ENCODE measurements at regions not wholly inside any gene's neighbourhood (a gene's known extent, or its start where the extent isn't known, plus 50 kb on each side); places are given as distances from the start of the nearest gene placed in this dataset.

DNA sequence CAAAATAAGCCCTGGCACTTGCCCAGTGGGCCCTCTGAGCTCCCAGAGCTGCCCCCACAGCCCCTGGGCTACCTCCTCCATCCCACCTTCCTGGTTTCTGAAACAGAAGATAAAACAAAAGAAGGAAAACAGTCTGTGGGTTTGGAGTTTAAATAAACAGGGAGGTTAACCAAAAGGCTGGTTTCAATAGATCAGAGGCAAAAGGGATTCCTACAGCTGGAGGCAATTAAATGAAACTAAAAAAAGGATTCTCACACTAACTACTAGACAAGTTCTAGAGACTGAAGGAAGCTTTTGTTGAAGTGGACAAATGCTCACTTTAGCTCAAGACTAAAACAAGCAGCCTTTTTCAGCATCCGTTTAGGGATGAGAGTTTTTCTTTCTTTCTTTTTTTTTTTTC is 569.8 kb downstream of the FGF9 start:
- H4K20me1 ChIP-seq (ENCODE audit: control insufficient read depth, extremely low read depth, insufficient read depth, low read length), result no peaks in the 10 kb centered on the region
- H3K9me3 ChIP-seq (ENCODE audit: control insufficient read depth, low read depth, low read length), result peaks cover 2% of the 10 kb centered on the region
- H3K4me3 ChIP-seq (ENCODE audit: control insufficient read depth in 2 of 3, extremely low read depth in 1 of 3, insufficient read depth in 2 of 3, low read depth in 1 of 3, low read length in 3 of 3), result no peak overlapping the region
- no peaks in the 10 kb centered on the region for H3K4me1 ChIP-seq (ENCODE audit: control insufficient read depth, extremely low read depth, insufficient read depth, low read length)
- H3K4me2 ChIP-seq (ENCODE audit: control insufficient read depth, extremely low read depth, insufficient read depth, low read depth, low read length), result no peak overlapping the region
- H3K27me3 ChIP-seq (ENCODE audit: control insufficient read depth, extremely low read depth, insufficient read depth, low read length), result no peaks in the 10 kb centered on the region
- no peak overlapping the region for H2AFZ ChIP-seq (ENCODE audit: control insufficient read depth, low read length)
- no peaks in the 10 kb centered on the region for H3K9me1 ChIP-seq (ENCODE audit: control insufficient read depth, extremely low read depth, insufficient read depth, low read length)
- no peak for FAIRE-seq
- no peak overlapping the region for H3K9ac ChIP-seq (ENCODE audit: control insufficient read depth, extremely low read depth, insufficient read depth, low read length)
- no peaks in the 10 kb centered on the region for H3K79me2 ChIP-seq (ENCODE audit: control insufficient read depth, insufficient read depth, low read length)
- H3K27ac ChIP-seq (ENCODE audit: control insufficient read depth, insufficient read depth, low read length), result no peak overlapping the region
- DNase-seq (ENCODE audit: low read depth, low spot score), result no peak
- no peak for TF ChIP-seq CTCF (optimal IDR thresholded peaks at IDR 0.05 in 1 of 3, IDR thresholded peaks at IDR 0.05 in 1 of 3, conservative IDR thresholded peaks at IDR 0.05 in 1 of 3; ENCODE audit: extremely low read depth in 1 of 3, insufficient read depth in 2 of 3, low read length in 3 of 3)
- no peak for TF ChIP-seq EZH2 (IDR thresholded peaks at IDR 0.05; ENCODE audit: low read length)
- no peaks in the 10 kb centered on the region for H3K36me3 ChIP-seq (ENCODE audit: control insufficient read depth in 2 of 2, extremely low read depth in 1 of 2, insufficient read depth in 2 of 2, low read length in 2 of 2)
- dilution Hi-C loops (cut with MboI; ENCODE audit: extremely low pct_ligation_motif_present, low sequenced_read_pairs), result no loop called here

GRCh38 chr13:22243469-22244163 is 572.7 kb downstream of the FGF9 start:
- Histone ChIP-seq H3K36me3 (ENCODE audit: control insufficient read depth in 2 of 2, extremely low read depth in 1 of 2, insufficient read depth in 2 of 2, low read length in 2 of 2) (no peaks in the 10 kb centered on the region), H3K27ac (ENCODE audit: control insufficient read depth, insufficient read depth, low read length) (no peak overlapping the region), H3K9ac (ENCODE audit: control insufficient read depth, extremely low read depth, insufficient read depth, low read length) (no peak overlapping the region), H3K27me3 (ENCODE audit: control insufficient read depth, extremely low read depth, insufficient read depth, low read length) (no peaks in the 10 kb centered on the region), H4K20me1 (ENCODE audit: control insufficient read depth, extremely low read depth, insufficient read depth, low read length) (no peaks in the 10 kb centered on the region), H3K4me1 (ENCODE audit: control insufficient read depth, extremely low read depth, insufficient read depth, low read length) (no peaks in the 10 kb centered on the region), H3K79me2 (ENCODE audit: control insufficient read depth, insufficient read depth, low read length) (no peaks in the 10 kb centered on the region), H3K9me1 (ENCODE audit: control insufficient read depth, extremely low read depth, insufficient read depth, low read length) (no peaks in the 10 kb centered on the region), H3K9me3 (ENCODE audit: control insufficient read depth, low read depth, low read length) (no peaks in the 10 kb centered on the region), H3K4me3 (ENCODE audit: control insufficient read depth in 2 of 3, extremely low read depth in 1 of 3, insufficient read depth in 2 of 3, low read depth in 1 of 3, low read length in 3 of 3) (no peak overlapping the region), H2AFZ (ENCODE audit: control insufficient read depth, low read length) (no peak overlapping the region), H3K4me2 (ENCODE audit: control insufficient read depth, extremely low read depth, insufficient read depth, low read depth, low read length) (no peak overlapping the region)
- DNase-seq (ENCODE audit: low read depth, low spot score), result no peak
- dilution Hi-C loops (cut with MboI; ENCODE audit: extremely low pct_ligation_motif_present, low sequenced_read_pairs), result no loop called here
- TF ChIP-seq EZH2 (IDR thresholded peaks at IDR 0.05; ENCODE audit: low read length) (no peak), CTCF (optimal IDR thresholded peaks at IDR 0.05 in 1 of 3, IDR thresholded peaks at IDR 0.05 in 1 of 3, conservative IDR thresholded peaks at IDR 0.05 in 1 of 3; ENCODE audit: extremely low read depth in 1 of 3, insufficient read depth in 2 of 3, low read length in 3 of 3) (no peak)
- FAIRE-seq, result no peak

All from keratinocyte (primary cell).